ENCODE measurements at regions not wholly inside any gene's neighbourhood (a gene's known extent, or its start where the extent isn't known, plus 50 kb on each side); places are given as distances from the start of the nearest gene placed in this dataset.

DNA sequence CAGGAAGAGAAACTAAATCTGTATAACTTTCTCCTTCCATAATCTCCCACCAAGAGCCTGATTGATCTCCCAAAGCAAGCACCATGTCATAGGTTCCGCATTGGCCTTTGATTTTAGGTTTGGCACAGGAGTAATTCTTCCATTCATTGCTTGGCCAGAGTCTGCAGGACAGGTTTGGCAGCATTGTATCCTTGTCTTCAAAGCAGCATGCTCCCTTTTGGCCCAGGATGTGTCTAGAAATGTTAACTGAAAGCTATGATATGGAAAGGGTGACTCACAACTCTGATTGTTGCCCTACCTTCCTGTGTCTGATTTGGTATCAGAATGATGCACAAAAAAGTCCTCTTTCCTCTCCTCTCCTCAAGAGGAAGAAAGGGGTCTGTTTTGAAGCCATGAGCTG is 824.3 kb upstream of the PRMT6 start:
- Histone ChIP-seq H3K4me3 (replicated peaks; ENCODE audit: low read depth, low read length) (no peak overlapping the region), H3K36me3 (ENCODE audit: control insufficient read depth, insufficient read depth, low read length) (no peaks in the 10 kb centered on the region), H3K27me3 (replicated peaks; ENCODE audit: control insufficient read depth, insufficient read depth, low read length) (no peaks in the 10 kb centered on the region)
- no peak for DNase-seq (ENCODE audit: extremely low read depth, insufficient read length)
- no peak for TF ChIP-seq CTCF (IDR thresholded peaks at IDR 0.05; ENCODE audit: insufficient read depth, low read length, poor library complexity, severe bottlenecking)

DNA sequence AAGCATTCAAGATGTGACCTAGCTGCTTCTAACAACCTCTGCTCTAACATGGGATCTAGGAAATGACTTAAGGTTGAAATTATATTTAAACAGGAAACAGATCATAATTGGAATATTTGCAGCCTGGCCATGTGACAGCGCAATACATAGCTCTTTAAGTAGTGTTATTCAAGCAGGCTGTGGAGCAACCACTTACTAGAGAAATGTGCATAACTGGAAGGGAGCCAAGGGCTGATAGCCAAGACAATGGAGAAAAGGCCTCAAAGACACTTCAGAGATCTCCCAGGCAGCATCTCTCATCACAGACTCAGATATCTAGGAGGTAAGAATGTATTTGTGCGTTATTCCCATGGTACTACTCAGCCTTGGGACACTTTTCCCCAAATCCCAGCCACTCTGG is 823.0 kb upstream of the PRMT6 start:
- Histone ChIP-seq H3K36me3 (ENCODE audit: control insufficient read depth, insufficient read depth, low read length) (no peaks in the 10 kb centered on the region), H3K27me3 (replicated peaks; ENCODE audit: control insufficient read depth, insufficient read depth, low read length) (no peaks in the 10 kb centered on the region), H3K4me3 (replicated peaks; ENCODE audit: low read depth, low read length) (no peak overlapping the region)
- DNase-seq (ENCODE audit: extremely low read depth, insufficient read length): no peak
- TF ChIP-seq CTCF (IDR thresholded peaks at IDR 0.05; ENCODE audit: insufficient read depth, low read length, poor library complexity, severe bottlenecking): no peak

- no peak overlapping the region for H3K4me3 ChIP-seq (replicated peaks; ENCODE audit: low read depth, low read length)
- H3K27me3 ChIP-seq (replicated peaks; ENCODE audit: control insufficient read depth, insufficient read depth, low read length): no peaks in the 10 kb centered on the region
- no peak for DNase-seq (ENCODE audit: extremely low read depth, insufficient read length)
- no peak for TF ChIP-seq CTCF (IDR thresholded peaks at IDR 0.05; ENCODE audit: insufficient read depth, low read length, poor library complexity, severe bottlenecking)
- no peaks in the 10 kb centered on the region for H3K36me3 ChIP-seq (ENCODE audit: control insufficient read depth, insufficient read depth, low read length)
Measured at GRCh38 chr1:106249365-106249764, 807.1 kb upstream of the PRMT6 start.

DNA sequence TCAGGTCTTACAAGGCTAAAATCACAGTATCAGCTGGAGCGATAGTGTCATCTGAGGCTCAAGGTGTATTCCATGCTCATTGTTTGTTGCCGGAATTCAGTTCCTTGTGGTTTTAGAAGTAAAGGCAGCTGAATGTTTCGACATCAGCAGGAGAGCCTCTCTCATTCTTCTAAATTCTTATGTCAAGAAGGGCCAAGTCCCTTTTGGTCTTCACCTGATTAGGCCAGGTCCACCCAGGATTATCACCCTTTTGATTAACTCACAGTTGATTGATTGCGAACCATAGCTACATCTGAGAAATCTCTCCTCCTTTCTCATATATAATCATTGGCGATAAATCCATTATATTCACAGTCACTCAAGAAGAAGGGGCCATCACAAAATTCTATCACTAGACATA is 806.7 kb upstream of the PRMT6 start:
- no peak for TF ChIP-seq CTCF (IDR thresholded peaks at IDR 0.05; ENCODE audit: insufficient read depth, low read length, poor library complexity, severe bottlenecking)
- no peak for DNase-seq (ENCODE audit: extremely low read depth, insufficient read length)
- Histone ChIP-seq H3K27me3 (replicated peaks; ENCODE audit: control insufficient read depth, insufficient read depth, low read length) (no peaks in the 10 kb centered on the region), H3K4me3 (replicated peaks; ENCODE audit: low read depth, low read length) (no peak overlapping the region), H3K36me3 (ENCODE audit: control insufficient read depth, insufficient read depth, low read length) (no peaks in the 10 kb centered on the region)

- Histone ChIP-seq H3K36me3 (ENCODE audit: control insufficient read depth, insufficient read depth, low read length) (no peaks in the 10 kb centered on the region), H3K27me3 (replicated peaks; ENCODE audit: control insufficient read depth, insufficient read depth, low read length) (no peaks in the 10 kb centered on the region), H3K4me3 (replicated peaks; ENCODE audit: low read depth, low read length) (no peak overlapping the region)
- TF ChIP-seq CTCF (IDR thresholded peaks at IDR 0.05; ENCODE audit: insufficient read depth, low read length, poor library complexity, severe bottlenecking): no peak
- no peak for DNase-seq (ENCODE audit: extremely low read depth, insufficient read length)
Measured at GRCh38 chr1:106254748-106255147, 801.7 kb upstream of the PRMT6 start.

GRCh38 chr1:106266786-106267185 is 789.7 kb upstream of the PRMT6 start:
- Histone ChIP-seq H3K27me3 (replicated peaks; ENCODE audit: control insufficient read depth, insufficient read depth, low read length) (no peaks in the 10 kb centered on the region), H3K4me3 (replicated peaks; ENCODE audit: low read depth, low read length) (no peak overlapping the region), H3K36me3 (ENCODE audit: control insufficient read depth, insufficient read depth, low read length) (no peaks in the 10 kb centered on the region)
- TF ChIP-seq CTCF (IDR thresholded peaks at IDR 0.05; ENCODE audit: insufficient read depth, low read length, poor library complexity, severe bottlenecking): no peak
- DNase-seq (ENCODE audit: extremely low read depth, insufficient read length): no peak
